GM23338 (cell line): ENCODE measurements at regions not wholly inside any gene's neighbourhood (a gene's known extent, or its start where the extent isn't known, plus 50 kb on each side); places are given as distances from the start of the nearest gene placed in this dataset.

ENCODE experiments used
- ATAC-seq: fragments of 200-7000 bp; cut with Tn5 transposase; 3 replicates; pipeline ENCODE4 v1.9.1; 2020
- DNase-seq: peaks from one replicate; pipeline ENCODE4 v3.0.0-alpha.2; 2015; ENCODE audit warnings: low spot score
- H2AFZ ChIP-seq: fragments of 200-600 bp; sonication (generic); 2 replicates; pipeline ENCODE4 v1.8.0; 2016; ENCODE audit warnings: antibody characterized with exemption, mild to moderate bottlenecking, moderate library complexity
- H3F3A ChIP-seq: fragments of 200-600 bp; sonication (generic); replicated peaks from 2 replicates; pipeline ENCODE4 v1.8.0; 2017; ENCODE audit warnings: antibody characterized with exemption, mixed run types, low read depth
- H3K27ac ChIP-seq: fragments of 200-600 bp; sonication (generic); 2 replicates; pipeline ENCODE4 v1.6.1; 2016; ENCODE audit warnings: low read depth
- H3K27me3 ChIP-seq: fragments of 200-600 bp; sonication (generic); 2 replicates; pipeline ENCODE4 v1.8.0; 2016; ENCODE audit warnings: mild to moderate bottlenecking, mixed run types, moderate library complexity; ENCODE audit not compliant: insufficient read depth
- H3K36me3 ChIP-seq: fragments of 200-600 bp; sonication (generic); 2 replicates; pipeline ENCODE4 v1.8.0; 2016; ENCODE audit warnings: mild to moderate bottlenecking; ENCODE audit not compliant: insufficient read depth
- H3K4me1 ChIP-seq: fragments of 200-600 bp; sonication (generic); 2 replicates; pipeline ENCODE4 v1.8.0; 2016; ENCODE audit warnings: mild to moderate bottlenecking, moderate library complexity; ENCODE audit not compliant: insufficient read depth
- H3K4me2 ChIP-seq: fragments of 200-600 bp; sonication (generic); 2 replicates; pipeline ENCODE4 v1.7.1; 2017; ENCODE audit warnings: mixed run types
- H3K4me3 ChIP-seq: fragments of 200-600 bp; sonication (generic); 2 replicates; pipeline ENCODE4 v1.6.1; 2016; ENCODE audit warnings: mixed run types
- H3K79me2 ChIP-seq: fragments of 200-600 bp; sonication (generic); replicated peaks from 2 replicates; pipeline ENCODE4 v1.8.0; 2017; ENCODE audit warnings: mild to moderate bottlenecking; ENCODE audit not compliant: insufficient read depth
- H3K9me2 ChIP-seq: fragments of 200-600 bp; sonication (generic); 2 replicates; pipeline ENCODE4 v1.8.0; 2017; ENCODE audit not compliant: insufficient read depth
- H4K20me1 ChIP-seq: fragments of 200-600 bp; sonication (generic); replicated peaks from 2 replicates; pipeline ENCODE4 v1.8.0; 2017; ENCODE audit warnings: mild to moderate bottlenecking; ENCODE audit not compliant: insufficient read depth
- H3K27ac Mint-ChIP-seq: 2 replicates; pipeline ENCODE4 v1.8.0; 2020; ENCODE audit warnings: inconsistent platforms, mild to moderate bottlenecking, moderate library complexity, mixed read lengths
- H3K27me3 Mint-ChIP-seq: 3 replicates; pipeline ENCODE4 v1.8.0; 2022; ENCODE audit warnings: low read depth, mild to moderate bottlenecking, moderate library complexity, mixed read lengths, inconsistent platforms; ENCODE audit not compliant: insufficient read depth, poor library complexity
- H3K36me3 Mint-ChIP-seq: 3 replicates; pipeline ENCODE4 v1.8.0; 2021; ENCODE audit warnings: low read depth, mild to moderate bottlenecking, inconsistent platforms, moderate library complexity, mixed read lengths
- H3K4me1 Mint-ChIP-seq: 3 replicates; pipeline ENCODE4 v1.8.0; 2020; ENCODE audit warnings: mild to moderate bottlenecking, inconsistent platforms, mixed read lengths
- H3K4me3 Mint-ChIP-seq: 3 replicates; pipeline ENCODE4 v1.8.0; 2021; ENCODE audit warnings: moderate library complexity, mild to moderate bottlenecking, inconsistent platforms, mixed read lengths
- H3K9me3 Mint-ChIP-seq: 3 replicates; pipeline ENCODE4 v1.8.0; 2020; ENCODE audit warnings: moderate library complexity, mild to moderate bottlenecking, inconsistent platforms, mixed read lengths
- CREB1 ChIP-seq: fragments of 250-450 bp; sonication (Bioruptor Pico); IDR thresholded peaks from 2 replicates; pipeline ENCODE4 v1.5.0; 2020; ENCODE audit warnings: low read depth, mild to moderate bottlenecking, moderate library complexity
- EZH2 ChIP-seq: fragments of 200-600 bp; sonication (generic); IDR thresholded peaks from one replicate; pipeline ENCODE4 v1.8.0; 2017; ENCODE audit warnings: antibody characterized with exemption, mild to moderate bottlenecking, low read depth; ENCODE audit not compliant: unreplicated experiment
- EZH2phosphoT487 ChIP-seq: fragments of 200-600 bp; sonication (generic); IDR thresholded peaks from one replicate; pipeline ENCODE4 v1.8.1; 2018; ENCODE audit warnings: antibody characterized with exemption; ENCODE audit not compliant: unreplicated experiment
- JUNB ChIP-seq: IDR thresholded peaks from one replicate; pipeline ENCODE4 v1.6.1; 2016; ENCODE audit warnings: antibody characterized with exemption; ENCODE audit not compliant: unreplicated experiment
- NANOG ChIP-seq: IDR thresholded peaks from 2 replicates; pipeline ENCODE4 v1.6.1; 2016; ENCODE audit warnings: antibody characterized with exemption, borderline replicate concordance
- POLR2AphosphoS5 ChIP-seq: IDR thresholded peaks from 2 replicates; pipeline ENCODE4 v1.6.1; 2016; ENCODE audit warnings: antibody characterized with exemption, low read depth
- STAT1 ChIP-seq: IDR thresholded peaks from one replicate; pipeline ENCODE4 v1.6.1; 2016; ENCODE audit warnings: antibody characterized with exemption; ENCODE audit not compliant: unreplicated experiment
- ZNF114 ChIP-seq: fragments of 250-450 bp; sonication (Bioruptor Pico); IDR thresholded peaks from 2 replicates; pipeline ENCODE4 v1.5.0; 2020; ENCODE audit warnings: mild to moderate bottlenecking, moderate library complexity
- ZNF331 ChIP-seq: fragments of 250-450 bp; sonication (Bioruptor Pico); IDR thresholded peaks from 2 replicates; pipeline ENCODE4 v1.5.0; 2020; ENCODE audit warnings: low read depth, mild to moderate bottlenecking, moderate library complexity
- TF ChIP-seq, protein P1 (sequence below), 2 experiments: fragments of 200-600 bp in 1 of 2; sonication (generic) in 1 of 2; conservative IDR thresholded peaks; 2 replicates each; pipeline versions ENCODE4 v1.5.1 to v1.6.1; 2016 to 2017; ENCODE audit warnings: antibody characterized with exemption in 2 of 2, low read depth in 2 of 2, mild to moderate bottlenecking in 2 of 2, moderate library complexity in 1 of 2
- TF ChIP-seq, protein P2 (sequence below): IDR thresholded peaks from one replicate; pipeline ENCODE4 v1.6.1; 2018; ENCODE audit warnings: antibody characterized with exemption; ENCODE audit not compliant: unreplicated experiment
- TF ChIP-seq, protein P3 (sequence below): IDR thresholded peaks from 2 replicates; pipeline ENCODE4 v1.6.1; 2016; ENCODE audit warnings: antibody characterized with exemption
- TF ChIP-seq, protein P4 (sequence below): fragments of 250-450 bp; sonication (Bioruptor Pico); IDR thresholded peaks from 2 replicates; pipeline ENCODE4 v1.5.0; 2020; ENCODE audit warnings: mild to moderate bottlenecking, moderate library complexity

GRCh38 chr1:29671446-29672356 is 435.4 kb downstream of the PTPRU start:
- TF ChIP-seq ZNF114 (no peak), POLR2AphosphoS5 (no peak), EZH2 (no peak), STAT1 (no peak), EZH2phosphoT487 (no peak), ZNF331 (no peak), CREB1 (no peak), NANOG (no peak), JUNB (no peak)
- TF ChIP-seq, protein P1, sequence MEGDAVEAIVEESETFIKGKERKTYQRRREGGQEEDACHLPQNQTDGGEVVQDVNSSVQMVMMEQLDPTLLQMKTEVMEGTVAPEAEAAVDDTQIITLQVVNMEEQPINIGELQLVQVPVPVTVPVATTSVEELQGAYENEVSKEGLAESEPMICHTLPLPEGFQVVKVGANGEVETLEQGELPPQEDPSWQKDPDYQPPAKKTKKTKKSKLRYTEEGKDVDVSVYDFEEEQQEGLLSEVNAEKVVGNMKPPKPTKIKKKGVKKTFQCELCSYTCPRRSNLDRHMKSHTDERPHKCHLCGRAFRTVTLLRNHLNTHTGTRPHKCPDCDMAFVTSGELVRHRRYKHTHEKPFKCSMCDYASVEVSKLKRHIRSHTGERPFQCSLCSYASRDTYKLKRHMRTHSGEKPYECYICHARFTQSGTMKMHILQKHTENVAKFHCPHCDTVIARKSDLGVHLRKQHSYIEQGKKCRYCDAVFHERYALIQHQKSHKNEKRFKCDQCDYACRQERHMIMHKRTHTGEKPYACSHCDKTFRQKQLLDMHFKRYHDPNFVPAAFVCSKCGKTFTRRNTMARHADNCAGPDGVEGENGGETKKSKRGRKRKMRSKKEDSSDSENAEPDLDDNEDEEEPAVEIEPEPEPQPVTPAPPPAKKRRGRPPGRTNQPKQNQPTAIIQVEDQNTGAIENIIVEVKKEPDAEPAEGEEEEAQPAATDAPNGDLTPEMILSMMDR (conservative IDR thresholded peaks at IDR 0.05; ENCODE audit: low read depth in 2 of 2) = no peak
- TF ChIP-seq, protein P2, sequence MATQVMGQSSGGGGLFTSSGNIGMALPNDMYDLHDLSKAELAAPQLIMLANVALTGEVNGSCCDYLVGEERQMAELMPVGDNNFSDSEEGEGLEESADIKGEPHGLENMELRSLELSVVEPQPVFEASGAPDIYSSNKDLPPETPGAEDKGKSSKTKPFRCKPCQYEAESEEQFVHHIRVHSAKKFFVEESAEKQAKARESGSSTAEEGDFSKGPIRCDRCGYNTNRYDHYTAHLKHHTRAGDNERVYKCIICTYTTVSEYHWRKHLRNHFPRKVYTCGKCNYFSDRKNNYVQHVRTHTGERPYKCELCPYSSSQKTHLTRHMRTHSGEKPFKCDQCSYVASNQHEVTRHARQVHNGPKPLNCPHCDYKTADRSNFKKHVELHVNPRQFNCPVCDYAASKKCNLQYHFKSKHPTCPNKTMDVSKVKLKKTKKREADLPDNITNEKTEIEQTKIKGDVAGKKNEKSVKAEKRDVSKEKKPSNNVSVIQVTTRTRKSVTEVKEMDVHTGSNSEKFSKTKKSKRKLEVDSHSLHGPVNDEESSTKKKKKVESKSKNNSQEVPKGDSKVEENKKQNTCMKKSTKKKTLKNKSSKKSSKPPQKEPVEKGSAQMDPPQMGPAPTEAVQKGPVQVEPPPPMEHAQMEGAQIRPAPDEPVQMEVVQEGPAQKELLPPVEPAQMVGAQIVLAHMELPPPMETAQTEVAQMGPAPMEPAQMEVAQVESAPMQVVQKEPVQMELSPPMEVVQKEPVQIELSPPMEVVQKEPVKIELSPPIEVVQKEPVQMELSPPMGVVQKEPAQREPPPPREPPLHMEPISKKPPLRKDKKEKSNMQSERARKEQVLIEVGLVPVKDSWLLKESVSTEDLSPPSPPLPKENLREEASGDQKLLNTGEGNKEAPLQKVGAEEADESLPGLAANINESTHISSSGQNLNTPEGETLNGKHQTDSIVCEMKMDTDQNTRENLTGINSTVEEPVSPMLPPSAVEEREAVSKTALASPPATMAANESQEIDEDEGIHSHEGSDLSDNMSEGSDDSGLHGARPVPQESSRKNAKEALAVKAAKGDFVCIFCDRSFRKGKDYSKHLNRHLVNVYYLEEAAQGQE = no peak
- TF ChIP-seq, protein P3, sequence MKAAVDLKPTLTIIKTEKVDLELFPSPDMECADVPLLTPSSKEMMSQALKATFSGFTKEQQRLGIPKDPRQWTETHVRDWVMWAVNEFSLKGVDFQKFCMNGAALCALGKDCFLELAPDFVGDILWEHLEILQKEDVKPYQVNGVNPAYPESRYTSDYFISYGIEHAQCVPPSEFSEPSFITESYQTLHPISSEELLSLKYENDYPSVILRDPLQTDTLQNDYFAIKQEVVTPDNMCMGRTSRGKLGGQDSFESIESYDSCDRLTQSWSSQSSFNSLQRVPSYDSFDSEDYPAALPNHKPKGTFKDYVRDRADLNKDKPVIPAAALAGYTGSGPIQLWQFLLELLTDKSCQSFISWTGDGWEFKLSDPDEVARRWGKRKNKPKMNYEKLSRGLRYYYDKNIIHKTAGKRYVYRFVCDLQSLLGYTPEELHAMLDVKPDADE = no peak
- TF ChIP-seq, protein P4, sequence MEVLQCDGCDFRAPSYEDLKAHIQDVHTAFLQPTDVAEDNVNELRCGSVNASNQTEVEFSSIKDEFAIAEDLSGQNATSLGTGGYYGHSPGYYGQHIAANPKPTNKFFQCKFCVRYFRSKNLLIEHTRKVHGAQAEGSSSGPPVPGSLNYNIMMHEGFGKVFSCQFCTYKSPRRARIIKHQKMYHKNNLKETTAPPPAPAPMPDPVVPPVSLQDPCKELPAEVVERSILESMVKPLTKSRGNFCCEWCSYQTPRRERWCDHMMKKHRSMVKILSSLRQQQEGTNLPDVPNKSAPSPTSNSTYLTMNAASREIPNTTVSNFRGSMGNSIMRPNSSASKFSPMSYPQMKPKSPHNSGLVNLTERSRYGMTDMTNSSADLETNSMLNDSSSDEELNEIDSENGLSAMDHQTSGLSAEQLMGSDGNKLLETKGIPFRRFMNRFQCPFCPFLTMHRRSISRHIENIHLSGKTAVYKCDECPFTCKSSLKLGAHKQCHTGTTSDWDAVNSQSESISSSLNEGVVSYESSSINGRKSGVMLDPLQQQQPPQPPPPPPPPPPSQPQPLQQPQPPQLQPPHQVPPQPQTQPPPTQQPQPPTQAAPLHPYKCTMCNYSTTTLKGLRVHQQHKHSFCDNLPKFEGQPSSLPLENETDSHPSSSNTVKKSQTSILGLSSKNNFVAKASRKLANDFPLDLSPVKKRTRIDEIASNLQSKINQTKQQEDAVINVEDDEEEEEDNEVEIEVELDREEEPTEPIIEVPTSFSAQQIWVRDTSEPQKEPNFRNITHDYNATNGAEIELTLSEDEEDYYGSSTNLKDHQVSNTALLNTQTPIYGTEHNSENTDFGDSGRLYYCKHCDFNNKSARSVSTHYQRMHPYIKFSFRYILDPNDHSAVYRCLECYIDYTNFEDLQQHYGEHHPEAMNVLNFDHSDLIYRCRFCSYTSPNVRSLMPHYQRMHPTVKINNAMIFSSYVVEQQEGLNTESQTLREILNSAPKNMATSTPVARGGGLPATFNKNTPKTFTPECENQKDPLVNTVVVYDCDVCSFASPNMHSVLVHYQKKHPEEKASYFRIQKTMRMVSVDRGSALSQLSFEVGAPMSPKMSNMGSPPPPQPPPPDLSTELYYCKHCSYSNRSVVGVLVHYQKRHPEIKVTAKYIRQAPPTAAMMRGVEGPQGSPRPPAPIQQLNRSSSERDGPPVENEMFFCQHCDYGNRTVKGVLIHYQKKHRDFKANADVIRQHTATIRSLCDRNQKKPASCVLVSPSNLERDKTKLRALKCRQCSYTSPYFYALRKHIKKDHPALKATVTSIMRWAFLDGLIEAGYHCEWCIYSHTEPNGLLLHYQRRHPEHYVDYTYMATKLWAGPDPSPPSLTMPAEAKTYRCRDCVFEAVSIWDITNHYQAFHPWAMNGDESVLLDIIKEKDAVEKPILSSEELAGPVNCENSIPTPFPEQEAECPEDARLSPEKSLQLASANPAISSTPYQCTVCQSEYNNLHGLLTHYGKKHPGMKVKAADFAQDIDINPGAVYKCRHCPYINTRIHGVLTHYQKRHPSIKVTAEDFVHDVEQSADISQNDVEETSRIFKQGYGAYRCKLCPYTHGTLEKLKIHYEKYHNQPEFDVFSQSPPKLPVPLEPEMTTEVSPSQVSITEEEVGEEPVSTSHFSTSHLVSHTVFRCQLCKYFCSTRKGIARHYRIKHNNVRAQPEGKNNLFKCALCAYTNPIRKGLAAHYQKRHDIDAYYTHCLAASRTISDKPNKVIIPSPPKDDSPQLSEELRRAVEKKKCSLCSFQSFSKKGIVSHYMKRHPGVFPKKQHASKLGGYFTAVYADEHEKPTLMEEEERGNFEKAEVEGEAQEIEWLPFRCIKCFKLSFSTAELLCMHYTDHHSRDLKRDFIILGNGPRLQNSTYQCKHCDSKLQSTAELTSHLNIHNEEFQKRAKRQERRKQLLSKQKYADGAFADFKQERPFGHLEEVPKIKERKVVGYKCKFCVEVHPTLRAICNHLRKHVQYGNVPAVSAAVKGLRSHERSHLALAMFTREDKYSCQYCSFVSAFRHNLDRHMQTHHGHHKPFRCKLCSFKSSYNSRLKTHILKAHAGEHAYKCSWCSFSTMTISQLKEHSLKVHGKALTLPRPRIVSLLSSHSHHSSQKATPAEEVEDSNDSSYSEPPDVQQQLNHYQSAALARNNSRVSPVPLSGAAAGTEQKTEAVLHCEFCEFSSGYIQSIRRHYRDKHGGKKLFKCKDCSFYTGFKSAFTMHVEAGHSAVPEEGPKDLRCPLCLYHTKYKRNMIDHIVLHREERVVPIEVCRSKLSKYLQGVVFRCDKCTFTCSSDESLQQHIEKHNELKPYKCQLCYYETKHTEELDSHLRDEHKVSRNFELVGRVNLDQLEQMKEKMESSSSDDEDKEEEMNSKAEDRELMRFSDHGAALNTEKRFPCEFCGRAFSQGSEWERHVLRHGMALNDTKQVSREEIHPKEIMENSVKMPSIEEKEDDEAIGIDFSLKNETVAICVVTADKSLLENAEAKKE = no peak

More at GRCh38 chr1:29671446-29672356, 435.4 kb downstream of the PTPRU start:
- no peaks in the 10 kb centered on the region for H3K36me3 ChIP-seq
- no peak overlapping the region for H2AFZ ChIP-seq
- H3K4me1 ChIP-seq = no peaks in the 10 kb centered on the region
- no peak overlapping the region for H3K27ac ChIP-seq
- H3K4me3 ChIP-seq = no peak overlapping the region
- H3K27me3 ChIP-seq = no peaks in the 10 kb centered on the region
- Mint-ChIP-seq H3K9me3 (no peaks in the 10 kb centered on the region; the same call in 2 of the 3 replicates), H3K27me3 (peaks cover 7% of the 10 kb centered on the region), H3K36me3 (no peaks in the 10 kb centered on the region; the same call in 2 of the 3 replicates), H3K4me3 (no peak overlapping the region), H3K4me1 (no peaks in the 10 kb centered on the region; the same call in 2 of the 3 replicates), H3K27ac (no peak overlapping the region; the same call in 1 of the 2 replicates)
- ATAC-seq (no peak), DNase-seq (no peak)
- H3K9me2 ChIP-seq = no peaks in the 10 kb centered on the region
- no peaks in the 10 kb centered on the region for H3K79me2 ChIP-seq
- H4K20me1 ChIP-seq = 0 out of 2 replicates have a peak, but pooled peaks cover 3% of the 10 kb centered on the region
- no peak overlapping the region for H3K4me2 ChIP-seq
- H3F3A ChIP-seq = no peaks in the 10 kb centered on the region
